Activated CD8-positive, alpha-beta T cell treated with anti-CD3 and anti-CD28 coated beads for 36 hours (primary cell): ENCODE measurements at regions not wholly inside any gene's neighbourhood (a gene's known extent, or its start where the extent isn't known, plus 50 kb on each side); places are given as distances from the start of the nearest gene placed in this dataset.

Experiments
- ATAC-seq: fragments of 200-7000 bp; cut with Tn5 transposase; one replicate; pipeline ENCODE4 v1.10.0; 2021; ENCODE audit warnings: mild to moderate bottlenecking, moderate library complexity
- CTCF ChIA-PET: fragments of 350-600 bp; sonication (Branson Sonifier 250); formaldehyde crosslinking; loops from one replicate; lab custom pipeline; 2021; ENCODE audit warnings: antibody characterized with exemption; lab: Charles Lee
- POLR2A ChIA-PET: fragments of 350-600 bp; sonication (Branson Sonifier 250); formaldehyde crosslinking; loops from one replicate; lab custom pipeline; 2021; ENCODE audit warnings: antibody characterized with exemption; lab: Charles Lee
- DNase-seq: peaks from one replicate; pipeline ENCODE4 v3.0.0-alpha.2; 2020
- H3K27ac Mint-ChIP-seq: one replicate; pipeline ENCODE4 v1.8.0; 2021; ENCODE audit warnings: mild to moderate bottlenecking, mixed read lengths
- H3K27me3 Mint-ChIP-seq: one replicate; pipeline ENCODE4 v1.8.0; 2021; ENCODE audit warnings: mixed read lengths
- H3K36me3 Mint-ChIP-seq: one replicate; pipeline ENCODE4 v1.8.0; 2021; ENCODE audit warnings: low read depth, mixed read lengths
- H3K4me1 Mint-ChIP-seq: one replicate; pipeline ENCODE4 v1.8.0; 2021; ENCODE audit warnings: low read depth, mixed read lengths
- H3K4me3 Mint-ChIP-seq: one replicate; pipeline ENCODE4 v1.8.0; 2021; ENCODE audit warnings: mild to moderate bottlenecking, moderate library complexity, mixed read lengths
- H3K9me3 Mint-ChIP-seq: one replicate; pipeline ENCODE4 v1.8.0; 2021; ENCODE audit warnings: mixed read lengths
- intact Hi-C: fragments of 100-400 bp; cut with micrococcal nuclease; formaldehyde crosslinking; loops from one replicate; pipeline ENCODE4 v1.10.0; 2022
- TF ChIP-seq, protein P1 (sequence below): fragments of 200-600 bp; IDR thresholded peaks from one replicate; pipeline ENCODE4 v1.8.0; 2022; ENCODE audit warnings: antibody characterized with exemption, mild to moderate bottlenecking

DNA sequence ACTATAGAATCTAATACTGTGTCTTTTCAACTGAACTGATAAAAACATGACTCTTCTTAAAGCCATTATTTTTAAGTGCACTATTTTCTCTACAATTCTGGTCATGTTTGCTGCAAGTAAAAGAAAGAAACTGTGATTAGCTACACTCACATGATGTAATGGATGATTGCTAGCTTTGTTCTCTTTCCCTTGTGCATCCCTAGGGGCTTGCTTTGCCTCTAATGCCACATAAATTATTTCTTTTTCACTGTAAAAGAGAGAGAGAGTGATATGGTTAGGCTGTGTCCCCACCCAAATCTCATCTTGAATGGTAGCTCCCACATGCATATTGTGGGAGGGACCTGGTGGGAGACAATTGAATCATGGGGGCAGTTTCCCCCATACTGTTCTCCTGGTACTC lies 630.2 kb upstream of the NR3C2 start:
- H3K27ac Mint-ChIP-seq = no peak overlapping the region
- CTCF ChIA-PET = no interaction called here
- POLR2A ChIA-PET = no interaction called here
- TF ChIP-seq, protein P1, sequence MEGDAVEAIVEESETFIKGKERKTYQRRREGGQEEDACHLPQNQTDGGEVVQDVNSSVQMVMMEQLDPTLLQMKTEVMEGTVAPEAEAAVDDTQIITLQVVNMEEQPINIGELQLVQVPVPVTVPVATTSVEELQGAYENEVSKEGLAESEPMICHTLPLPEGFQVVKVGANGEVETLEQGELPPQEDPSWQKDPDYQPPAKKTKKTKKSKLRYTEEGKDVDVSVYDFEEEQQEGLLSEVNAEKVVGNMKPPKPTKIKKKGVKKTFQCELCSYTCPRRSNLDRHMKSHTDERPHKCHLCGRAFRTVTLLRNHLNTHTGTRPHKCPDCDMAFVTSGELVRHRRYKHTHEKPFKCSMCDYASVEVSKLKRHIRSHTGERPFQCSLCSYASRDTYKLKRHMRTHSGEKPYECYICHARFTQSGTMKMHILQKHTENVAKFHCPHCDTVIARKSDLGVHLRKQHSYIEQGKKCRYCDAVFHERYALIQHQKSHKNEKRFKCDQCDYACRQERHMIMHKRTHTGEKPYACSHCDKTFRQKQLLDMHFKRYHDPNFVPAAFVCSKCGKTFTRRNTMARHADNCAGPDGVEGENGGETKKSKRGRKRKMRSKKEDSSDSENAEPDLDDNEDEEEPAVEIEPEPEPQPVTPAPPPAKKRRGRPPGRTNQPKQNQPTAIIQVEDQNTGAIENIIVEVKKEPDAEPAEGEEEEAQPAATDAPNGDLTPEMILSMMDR = no peak
- no peaks in the 10 kb centered on the region for H3K4me1 Mint-ChIP-seq
- no peak overlapping the region for H3K4me3 Mint-ChIP-seq
- no peaks in the 10 kb centered on the region for H3K36me3 Mint-ChIP-seq
- ATAC-seq (no peak), DNase-seq (no peak)
- no peaks in the 10 kb centered on the region for H3K9me3 Mint-ChIP-seq
- H3K27me3 Mint-ChIP-seq = no peaks in the 10 kb centered on the region
- intact Hi-C loops = no loop called here

DNA sequence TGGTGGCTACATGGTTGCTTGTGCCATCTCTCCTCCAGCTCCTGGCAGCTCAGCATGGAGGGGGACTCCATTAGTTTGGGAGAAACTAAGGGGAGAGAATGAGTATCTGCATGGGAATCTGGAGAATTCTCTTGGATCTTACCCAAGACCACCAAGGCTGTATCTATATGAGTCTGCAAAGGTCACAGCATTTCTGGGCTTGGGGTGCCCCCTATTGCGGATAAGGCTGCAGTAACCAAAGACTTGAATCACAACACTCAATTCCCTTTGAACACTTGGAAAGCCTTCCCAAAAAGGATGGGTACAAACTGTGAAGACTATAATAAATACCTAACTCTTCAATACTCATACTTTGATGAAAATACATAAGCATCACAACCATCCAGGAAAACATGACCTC lies 623.5 kb upstream of the NR3C2 start:
- intact Hi-C loops = no loop called here
- no peak for DNase-seq
- no peak overlapping the region for H3K27ac Mint-ChIP-seq
- H3K9me3 Mint-ChIP-seq = no peaks in the 10 kb centered on the region
- H3K4me1 Mint-ChIP-seq = no peaks in the 10 kb centered on the region
- H3K27me3 Mint-ChIP-seq = peaks cover 8% of the 10 kb centered on the region
- H3K36me3 Mint-ChIP-seq = no peaks in the 10 kb centered on the region
- TF ChIP-seq, protein P1 = no peak
- no peak for ATAC-seq
- ChIA-PET CTCF (interaction anchor here (1.3 kb wide), 1 partner anchor 13 kb away, joined by 3 read pairs; no protein-coding TSS in a partner anchor), POLR2A (no interaction called here)
- H3K4me3 Mint-ChIP-seq = no peak overlapping the region

DNA sequence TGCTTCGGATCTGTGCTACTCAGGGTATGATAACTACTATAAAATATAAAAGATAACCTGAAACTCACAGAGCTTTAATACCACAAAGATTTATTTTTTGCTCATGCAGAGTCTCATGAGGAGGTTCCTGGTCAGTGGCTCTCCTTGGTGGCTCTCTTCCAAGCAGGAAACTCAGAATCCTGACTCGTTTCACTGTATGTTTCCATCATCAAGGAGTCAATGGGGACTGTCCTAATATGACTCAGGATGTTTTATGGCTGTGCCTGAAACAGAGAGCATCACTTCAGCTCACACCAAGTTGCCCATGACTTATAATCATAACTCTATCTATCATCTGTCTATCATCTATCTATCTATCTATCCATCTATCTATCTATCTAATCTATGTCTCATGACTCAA lies 620.8 kb upstream of the NR3C2 start:
- Mint-ChIP-seq H3K36me3 (no peaks in the 10 kb centered on the region), H3K9me3 (no peaks in the 10 kb centered on the region), H3K27ac (no peak overlapping the region), H3K4me1 (no peaks in the 10 kb centered on the region), H3K27me3 (peaks cover 8% of the 10 kb centered on the region), H3K4me3 (no peak overlapping the region)
- intact Hi-C loops = no loop called here
- ChIA-PET POLR2A (no interaction called here), CTCF (no interaction called here)
- no peak for ATAC-seq
- no peak for DNase-seq
- TF ChIP-seq, protein P1 = no peak

DNA sequence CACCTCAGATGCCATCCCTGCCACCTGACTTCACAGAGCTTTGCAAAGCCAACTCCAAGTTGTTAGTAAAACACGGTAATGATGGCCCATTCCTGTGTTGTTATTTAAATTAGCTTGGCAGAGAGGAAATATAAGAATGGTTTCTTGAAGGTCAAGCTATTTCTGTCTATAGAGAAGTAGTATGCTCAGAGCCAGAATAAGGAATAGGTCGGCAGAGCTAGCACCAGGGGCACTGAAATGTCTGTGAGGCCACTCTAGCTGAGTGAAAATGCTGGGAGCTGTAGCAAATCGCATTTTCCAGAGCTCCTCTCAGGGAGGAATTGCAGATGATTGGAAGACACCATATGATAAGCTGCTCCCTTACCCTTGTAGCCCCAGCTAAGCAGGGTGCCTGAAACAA lies 615.4 kb upstream of the NR3C2 start:
- Mint-ChIP-seq H3K27ac (no peak overlapping the region), H3K36me3 (no peaks in the 10 kb centered on the region), H3K27me3 (no peaks in the 10 kb centered on the region), H3K9me3 (no peaks in the 10 kb centered on the region), H3K4me3 (no peak overlapping the region), H3K4me1 (no peaks in the 10 kb centered on the region)
- ChIA-PET CTCF (no interaction called here), POLR2A (no interaction called here)
- TF ChIP-seq, protein P1 = no peak
- DNase-seq (no peak), ATAC-seq (no peak)
- intact Hi-C loops = no loop called here

DNA sequence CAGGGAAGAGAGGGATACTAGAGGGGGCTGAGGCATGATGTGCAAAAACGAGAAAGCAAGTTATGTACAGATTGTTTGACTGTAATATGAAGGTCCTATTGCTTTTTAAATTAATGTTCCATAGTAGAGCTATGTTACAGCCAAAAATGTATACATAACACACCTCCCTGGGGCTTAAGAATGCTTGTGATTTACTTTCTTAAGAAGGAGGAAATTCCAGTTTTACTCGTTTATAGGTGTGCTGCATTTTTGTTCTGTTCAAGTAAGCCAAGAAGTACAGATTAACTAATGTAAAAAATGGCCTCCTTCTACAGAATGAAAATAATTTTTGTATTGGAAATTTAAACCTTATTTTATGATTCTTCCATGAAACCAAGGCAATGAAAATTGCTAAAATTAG lies 614.4 kb upstream of the NR3C2 start:
- Mint-ChIP-seq H3K4me1 (no peaks in the 10 kb centered on the region), H3K27me3 (no peaks in the 10 kb centered on the region), H3K4me3 (no peak overlapping the region), H3K36me3 (no peaks in the 10 kb centered on the region), H3K9me3 (no peaks in the 10 kb centered on the region), H3K27ac (no peak overlapping the region)
- CTCF ChIA-PET = no interaction called here
- ATAC-seq (no peak), DNase-seq (no peak)
- intact Hi-C loops = no loop called here
- POLR2A ChIA-PET = no interaction called here
- TF ChIP-seq, protein P1 = no peak
